SK-N-SH (cell line): ENCODE measurements at regions not wholly inside any gene's neighbourhood (a gene's known extent, or its start where the extent isn't known, plus 50 kb on each side); places are given as distances from the start of the nearest gene placed in this dataset.

Source experiments
- ELF1 ChIP-seq: IDR thresholded peaks from 2 replicates; pipeline ENCODE4 v1.4.0; 2012
- EP300 ChIP-seq, 2 experiments: IDR thresholded peaks; 2 replicates each; pipeline versions ENCODE4 v1.4.0 to v1.6.1; 2012; ENCODE audit warnings: borderline replicate concordance in 1 of 2, low read depth in 1 of 2, low read length in 1 of 2
- EZH2phosphoT487 ChIP-seq: fragments of 200-600 bp; sonication (generic); IDR thresholded peaks from 2 replicates; pipeline ENCODE4 v1.6.1; 2017; ENCODE audit warnings: low read depth, mixed run types, mild to moderate bottlenecking, antibody characterized with exemption, moderate library complexity, borderline replicate concordance
- FOXM1 ChIP-seq: IDR thresholded peaks from 2 replicates; pipeline ENCODE4 v1.4.0; 2012; ENCODE audit warnings: low read depth, mild to moderate bottlenecking
- POLR2AphosphoS5 ChIP-seq: IDR thresholded peaks from 2 replicates; pipeline ENCODE4 v1.6.1; 2012; ENCODE audit warnings: low read depth, low read length
- RCOR1 ChIP-seq: fragments of 150-350 bp; IDR thresholded peaks from 2 replicates; pipeline ENCODE4 v1.6.1; 2017; ENCODE audit warnings: antibody characterized with exemption, low read length
- TAF1 ChIP-seq: IDR thresholded peaks from 2 replicates; pipeline ENCODE4 v1.6.1; 2012; ENCODE audit warnings: low read depth, mild to moderate bottlenecking, low read length, moderate library complexity, borderline replicate concordance
- TF ChIP-seq, protein P1 (sequence below): fragments of 200-600 bp; sonication (generic); IDR thresholded peaks from 2 replicates; pipeline ENCODE4 v1.6.1; 2017; ENCODE audit warnings: antibody characterized with exemption, mild to moderate bottlenecking, moderate library complexity
- TF ChIP-seq, protein P2 (sequence below): IDR thresholded peaks from 2 replicates; pipeline ENCODE4 v1.6.1; 2012; ENCODE audit warnings: mild to moderate bottlenecking, low read depth, low read length, moderate library complexity
- TF ChIP-seq, protein P3 (sequence below): fragments of 150-350 bp; IDR thresholded peaks from 2 replicates; pipeline ENCODE4 v1.6.1; 2017; ENCODE audit warnings: antibody characterized with exemption, low read length, low read depth, borderline replicate concordance

DNA sequence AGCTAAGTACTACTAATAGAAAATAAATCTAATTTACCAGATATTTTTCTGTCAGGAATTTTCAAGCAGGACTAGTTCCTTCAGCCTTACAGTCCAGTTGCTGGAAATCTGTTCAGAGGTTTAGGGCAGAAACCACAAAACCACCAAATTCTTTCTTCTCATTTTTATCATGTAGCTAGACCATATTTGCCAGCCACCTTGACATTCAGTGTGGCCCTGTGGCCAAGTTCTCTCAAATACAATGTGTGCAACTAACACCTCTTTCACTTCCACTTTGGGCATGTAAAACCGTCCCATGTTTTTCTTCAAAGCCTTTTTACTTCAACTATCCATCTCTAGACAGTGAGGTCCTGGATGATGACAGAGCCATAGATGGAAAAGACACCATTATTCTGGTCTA is 1133.2 kb upstream of the CDH18 start:
- TF ChIP-seq, protein P1, sequence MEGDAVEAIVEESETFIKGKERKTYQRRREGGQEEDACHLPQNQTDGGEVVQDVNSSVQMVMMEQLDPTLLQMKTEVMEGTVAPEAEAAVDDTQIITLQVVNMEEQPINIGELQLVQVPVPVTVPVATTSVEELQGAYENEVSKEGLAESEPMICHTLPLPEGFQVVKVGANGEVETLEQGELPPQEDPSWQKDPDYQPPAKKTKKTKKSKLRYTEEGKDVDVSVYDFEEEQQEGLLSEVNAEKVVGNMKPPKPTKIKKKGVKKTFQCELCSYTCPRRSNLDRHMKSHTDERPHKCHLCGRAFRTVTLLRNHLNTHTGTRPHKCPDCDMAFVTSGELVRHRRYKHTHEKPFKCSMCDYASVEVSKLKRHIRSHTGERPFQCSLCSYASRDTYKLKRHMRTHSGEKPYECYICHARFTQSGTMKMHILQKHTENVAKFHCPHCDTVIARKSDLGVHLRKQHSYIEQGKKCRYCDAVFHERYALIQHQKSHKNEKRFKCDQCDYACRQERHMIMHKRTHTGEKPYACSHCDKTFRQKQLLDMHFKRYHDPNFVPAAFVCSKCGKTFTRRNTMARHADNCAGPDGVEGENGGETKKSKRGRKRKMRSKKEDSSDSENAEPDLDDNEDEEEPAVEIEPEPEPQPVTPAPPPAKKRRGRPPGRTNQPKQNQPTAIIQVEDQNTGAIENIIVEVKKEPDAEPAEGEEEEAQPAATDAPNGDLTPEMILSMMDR, result no peak
- no peak for TF ChIP-seq RCOR1
- no peak for TF ChIP-seq ELF1
- no peak for TF ChIP-seq POLR2AphosphoS5
- no peak for TF ChIP-seq TAF1
- no peak for TF ChIP-seq FOXM1
- TF ChIP-seq, protein P2, sequence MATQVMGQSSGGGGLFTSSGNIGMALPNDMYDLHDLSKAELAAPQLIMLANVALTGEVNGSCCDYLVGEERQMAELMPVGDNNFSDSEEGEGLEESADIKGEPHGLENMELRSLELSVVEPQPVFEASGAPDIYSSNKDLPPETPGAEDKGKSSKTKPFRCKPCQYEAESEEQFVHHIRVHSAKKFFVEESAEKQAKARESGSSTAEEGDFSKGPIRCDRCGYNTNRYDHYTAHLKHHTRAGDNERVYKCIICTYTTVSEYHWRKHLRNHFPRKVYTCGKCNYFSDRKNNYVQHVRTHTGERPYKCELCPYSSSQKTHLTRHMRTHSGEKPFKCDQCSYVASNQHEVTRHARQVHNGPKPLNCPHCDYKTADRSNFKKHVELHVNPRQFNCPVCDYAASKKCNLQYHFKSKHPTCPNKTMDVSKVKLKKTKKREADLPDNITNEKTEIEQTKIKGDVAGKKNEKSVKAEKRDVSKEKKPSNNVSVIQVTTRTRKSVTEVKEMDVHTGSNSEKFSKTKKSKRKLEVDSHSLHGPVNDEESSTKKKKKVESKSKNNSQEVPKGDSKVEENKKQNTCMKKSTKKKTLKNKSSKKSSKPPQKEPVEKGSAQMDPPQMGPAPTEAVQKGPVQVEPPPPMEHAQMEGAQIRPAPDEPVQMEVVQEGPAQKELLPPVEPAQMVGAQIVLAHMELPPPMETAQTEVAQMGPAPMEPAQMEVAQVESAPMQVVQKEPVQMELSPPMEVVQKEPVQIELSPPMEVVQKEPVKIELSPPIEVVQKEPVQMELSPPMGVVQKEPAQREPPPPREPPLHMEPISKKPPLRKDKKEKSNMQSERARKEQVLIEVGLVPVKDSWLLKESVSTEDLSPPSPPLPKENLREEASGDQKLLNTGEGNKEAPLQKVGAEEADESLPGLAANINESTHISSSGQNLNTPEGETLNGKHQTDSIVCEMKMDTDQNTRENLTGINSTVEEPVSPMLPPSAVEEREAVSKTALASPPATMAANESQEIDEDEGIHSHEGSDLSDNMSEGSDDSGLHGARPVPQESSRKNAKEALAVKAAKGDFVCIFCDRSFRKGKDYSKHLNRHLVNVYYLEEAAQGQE, result no peak
- TF ChIP-seq EZH2phosphoT487, result no peak
- TF ChIP-seq, protein P3, sequence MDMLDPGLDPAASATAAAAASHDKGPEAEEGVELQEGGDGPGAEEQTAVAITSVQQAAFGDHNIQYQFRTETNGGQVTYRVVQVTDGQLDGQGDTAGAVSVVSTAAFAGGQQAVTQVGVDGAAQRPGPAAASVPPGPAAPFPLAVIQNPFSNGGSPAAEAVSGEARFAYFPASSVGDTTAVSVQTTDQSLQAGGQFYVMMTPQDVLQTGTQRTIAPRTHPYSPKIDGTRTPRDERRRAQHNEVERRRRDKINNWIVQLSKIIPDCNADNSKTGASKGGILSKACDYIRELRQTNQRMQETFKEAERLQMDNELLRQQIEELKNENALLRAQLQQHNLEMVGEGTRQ, result no peak
- TF ChIP-seq EP300 (IDR thresholded peaks at IDR 0.05; ENCODE audit: borderline replicate concordance in 1 of 2, low read depth in 1 of 2, low read length in 1 of 2), result no peak
